Ovary (tissue), 7 donors: ENCODE measurements at regions not wholly inside any gene's neighbourhood (a gene's known extent, or its start where the extent isn't known, plus 50 kb on each side); places are given as distances from the start of the nearest gene placed in this dataset.

Experiments
- DNase-seq, 5 donors: peaks; one replicate each; pipeline ENCODE4 v3.0.0-alpha.2; 2019 to 2020
- H3K27ac ChIP-seq, 2 donors: fragments of 200-600 bp; one replicate each; pipeline versions ENCODE4 v1.5.1 to v1.8.0; 2019 to 2022
- H3K27me3 ChIP-seq: fragments of 200-600 bp; one replicate; pipeline ENCODE4 v1.8.0; 2022
- H3K36me3 ChIP-seq: fragments of 200-600 bp; sonication (generic); one replicate; pipeline ENCODE4 v1.5.1; 2019
- H3K4me1 ChIP-seq: one replicate; pipeline ENCODE4 v1.8.1; 2013; ENCODE audit warnings: mild to moderate bottlenecking, moderate library complexity; ENCODE audit not compliant: insufficient read depth
- H3K4me3 ChIP-seq: fragments of 200-600 bp; sonication (generic); one replicate; pipeline ENCODE4 v1.5.1; 2017
- H3K9me3 ChIP-seq, 2 donors: fragments of 200-600 bp in 1 of 2; sonication (generic) in 1 of 2; one replicate each; pipeline versions ENCODE4 v1.5.1 to v1.8.1; 2013 to 2019; ENCODE audit warnings: mild to moderate bottlenecking in 1 of 2, moderate library complexity in 1 of 2
- EP300 ChIP-seq: sonication (generic); formaldehyde crosslinking; IDR thresholded peaks from one replicate; pipeline ENCODE4 v1.6.1; 2017; ENCODE audit warnings: antibody characterized with exemption
- POLR2A ChIP-seq: fragments of 450-650 bp; IDR thresholded peaks from one replicate; pipeline ENCODE4 v1.6.1; 2017; ENCODE audit warnings: antibody characterized with exemption, mild to moderate bottlenecking, moderate library complexity
- WGBS, 3 donors: extraction: QIAGEN DNeasy Blood & Tissue Kit in 1 of 3; methylation state at CpG; one replicate each; pipeline versions ENCODE4 v1.1.5 to v1.1.7; 2013 to 2017; 5-methylcytosine and 5-hydroxymethylcytosine counted together
- intact Hi-C, 4 donors: fragments of 100-400 bp; cut with DNase I; formaldehyde crosslinking; loops; one replicate each; pipeline versions ENCODE4 v1.11.0 to v1.15.1; 2022 to 2023
- TF ChIP-seq, protein P1 (sequence below), 3 donors: fragments of 450-650 bp in 2 of 3; fragments of 200-600 bp in 1 of 3; IDR thresholded peaks; one replicate each; pipeline versions ENCODE4 v1.5.1 to v1.8.0; 2016 to 2022; ENCODE audit warnings: antibody characterized with exemption in 3 of 3, mild to moderate bottlenecking in 1 of 3
- donor health status: DM: no; HTN: no; CAD: no; lungs with moderate emphysema.
- donor health status: DM: no; HTN: no; CAD: no.
- donor health status: Bipolar disorder and iron deficiency.
- donor health status: DM: no; HTN: no; CAD: no.
- donor health status: DM: yes; HTN: yes; CAD: no.

- TF ChIP-seq, protein P1, sequence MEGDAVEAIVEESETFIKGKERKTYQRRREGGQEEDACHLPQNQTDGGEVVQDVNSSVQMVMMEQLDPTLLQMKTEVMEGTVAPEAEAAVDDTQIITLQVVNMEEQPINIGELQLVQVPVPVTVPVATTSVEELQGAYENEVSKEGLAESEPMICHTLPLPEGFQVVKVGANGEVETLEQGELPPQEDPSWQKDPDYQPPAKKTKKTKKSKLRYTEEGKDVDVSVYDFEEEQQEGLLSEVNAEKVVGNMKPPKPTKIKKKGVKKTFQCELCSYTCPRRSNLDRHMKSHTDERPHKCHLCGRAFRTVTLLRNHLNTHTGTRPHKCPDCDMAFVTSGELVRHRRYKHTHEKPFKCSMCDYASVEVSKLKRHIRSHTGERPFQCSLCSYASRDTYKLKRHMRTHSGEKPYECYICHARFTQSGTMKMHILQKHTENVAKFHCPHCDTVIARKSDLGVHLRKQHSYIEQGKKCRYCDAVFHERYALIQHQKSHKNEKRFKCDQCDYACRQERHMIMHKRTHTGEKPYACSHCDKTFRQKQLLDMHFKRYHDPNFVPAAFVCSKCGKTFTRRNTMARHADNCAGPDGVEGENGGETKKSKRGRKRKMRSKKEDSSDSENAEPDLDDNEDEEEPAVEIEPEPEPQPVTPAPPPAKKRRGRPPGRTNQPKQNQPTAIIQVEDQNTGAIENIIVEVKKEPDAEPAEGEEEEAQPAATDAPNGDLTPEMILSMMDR (IDR thresholded peaks at IDR 0.05): no peak
- TF ChIP-seq POLR2A (no peak), EP300 (no peak)
- WGBS, 3 donors: 74 to 88% (median 78%) methylated on average over 2 of the region's 2 CpGs
- no peaks in the 10 kb centered on the region for H3K27me3 ChIP-seq
- H3K4me1 ChIP-seq: no peaks in the 10 kb centered on the region
- H3K9me3 ChIP-seq: no peaks in the 10 kb centered on the region
- intact Hi-C loops: no loop called here
- no peak for DNase-seq
- H3K4me3 ChIP-seq: no peak overlapping the region
- H3K36me3 ChIP-seq: no peaks in the 10 kb centered on the region
- no peak overlapping the region for H3K27ac ChIP-seq
These were observed 614.0 kb upstream of the CRIM1 start for GRCh38 chr2:35741556-35741955.

DNA sequence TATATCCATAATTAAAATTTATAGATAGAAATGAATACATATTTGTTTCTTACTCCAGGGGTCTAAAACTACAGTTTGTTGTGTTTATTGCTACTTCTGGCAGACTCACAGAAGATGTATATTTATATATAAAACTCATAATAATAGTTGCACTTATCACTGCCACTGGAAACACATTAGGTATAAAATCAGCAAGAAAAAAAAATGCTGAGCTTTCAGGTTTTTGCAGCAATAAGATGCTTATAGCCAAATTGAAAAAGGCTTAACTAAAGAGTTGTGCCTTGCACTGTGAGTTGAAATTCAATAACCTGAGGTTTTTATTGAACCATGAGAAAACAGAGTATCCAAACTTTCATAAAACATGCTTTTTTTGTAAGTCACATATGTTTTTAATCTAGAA, 623.9 kb upstream of the CRIM1 start:
- H3K4me3 ChIP-seq: no peak overlapping the region
- no peak overlapping the region for H3K27ac ChIP-seq
- no peaks in the 10 kb centered on the region for H3K4me1 ChIP-seq
- intact Hi-C loops: loop anchor here in 1 of 4 donors (10.0 kb wide), 1 partner anchor 53 kb away; no protein-coding TSS in a partner anchor
- TF ChIP-seq POLR2A (no peak), EP300 (no peak)
- TF ChIP-seq, protein P1 (IDR thresholded peaks at IDR 0.05): no peak
- H3K9me3 ChIP-seq: no peaks in the 10 kb centered on the region
- no peaks in the 10 kb centered on the region for H3K27me3 ChIP-seq
- no peaks in the 10 kb centered on the region for H3K36me3 ChIP-seq
- DNase-seq: no peak

DNA sequence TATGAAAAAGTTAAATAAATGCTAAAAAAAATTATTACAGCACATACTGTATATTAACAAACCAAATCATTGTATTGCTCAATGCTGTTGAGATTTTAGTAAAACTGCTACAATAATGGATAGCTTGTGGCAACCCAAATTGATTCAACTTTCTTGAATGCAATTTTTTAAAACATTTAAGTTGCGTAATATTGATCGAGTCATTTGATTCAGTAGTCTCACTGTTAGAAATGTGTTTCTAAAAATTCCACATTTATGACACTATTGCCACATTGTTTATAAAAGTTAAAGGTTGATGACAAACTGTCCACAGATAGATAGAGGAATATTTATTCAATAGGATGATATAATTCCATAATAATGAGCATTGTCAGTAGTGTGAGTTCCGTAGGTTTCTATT, 640.7 kb upstream of the CRIM1 start:
- Histone ChIP-seq H3K4me1 (no peaks in the 10 kb centered on the region), H3K36me3 (no peaks in the 10 kb centered on the region), H3K27ac (no peak overlapping the region), H3K4me3 (no peak overlapping the region), H3K9me3 (no peaks in the 10 kb centered on the region), H3K27me3 (no peaks in the 10 kb centered on the region)
- TF ChIP-seq EP300 (no peak), POLR2A (no peak)
- TF ChIP-seq, protein P1 (IDR thresholded peaks at IDR 0.05): no peak
- WGBS, 3 donors: 83 to 90% (median 90%) methylated on average over 3 of the region's 3 CpGs
- no peak for DNase-seq
- intact Hi-C loops: loop anchor here in 1 of 4 donors (5.0 kb wide), 1 partner anchor 357 kb away; no protein-coding TSS in a partner anchor

- TF ChIP-seq, protein P1 (IDR thresholded peaks at IDR 0.05): no peak
- no peak for TF ChIP-seq EP300
- no peak for TF ChIP-seq POLR2A
- no peak for DNase-seq
- Histone ChIP-seq H3K4me1 (no peaks in the 10 kb centered on the region), H3K4me3 (no peak overlapping the region), H3K27ac (no peak overlapping the region), H3K36me3 (no peaks in the 10 kb centered on the region), H3K27me3 (no peaks in the 10 kb centered on the region), H3K9me3 (no peaks in the 10 kb centered on the region)
- intact Hi-C loops: no loop called here
- WGBS, 3 donors: 92 to 94% (median 93%) methylated on average over 2 of the region's 2 CpGs
These were observed 647.1 kb upstream of the CRIM1 start for GRCh38 chr2:35708411-35708923.
